Endothelial cell (in vitro differentiated cells): ENCODE measurements at regions not wholly inside any gene's neighbourhood (a gene's known extent, or its start where the extent isn't known, plus 50 kb on each side); places are given as distances from the start of the nearest gene placed in this dataset.

Source experiments
- DNase-seq: peaks from one replicate; pipeline ENCODE4 v3.0.0; 2021; ENCODE audit warnings: low spot score
- H3K27ac Mint-ChIP-seq: one replicate; pipeline ENCODE4 v1.8.0; 2021; ENCODE audit warnings: mixed read lengths, inconsistent platforms; ENCODE audit not compliant: unreplicated experiment
- H3K27me3 Mint-ChIP-seq: one replicate; pipeline ENCODE4 v1.8.0; 2021; ENCODE audit warnings: mild to moderate bottlenecking, moderate library complexity, mixed read lengths, inconsistent platforms; ENCODE audit not compliant: unreplicated experiment
- H3K36me3 Mint-ChIP-seq: one replicate; pipeline ENCODE4 v1.8.0; 2021; ENCODE audit warnings: mild to moderate bottlenecking, low read depth, mixed read lengths, inconsistent platforms; ENCODE audit not compliant: unreplicated experiment
- H3K4me1 Mint-ChIP-seq: one replicate; pipeline ENCODE4 v1.8.0; 2021; ENCODE audit warnings: mild to moderate bottlenecking, mixed read lengths, inconsistent platforms; ENCODE audit not compliant: unreplicated experiment
- H3K4me3 Mint-ChIP-seq: one replicate; pipeline ENCODE4 v1.8.0; 2021; ENCODE audit warnings: mild to moderate bottlenecking, mixed read lengths, inconsistent platforms; ENCODE audit not compliant: unreplicated experiment
- H3K9me3 Mint-ChIP-seq: one replicate; pipeline ENCODE4 v1.8.0; 2021; ENCODE audit warnings: mixed read lengths, inconsistent platforms; ENCODE audit not compliant: unreplicated experiment
- CTCF ChIP-seq: fragments of 200-600 bp; sonication (generic); IDR thresholded peaks from one replicate; pipeline ENCODE4 v1.5.0; 2021; ENCODE audit warnings: antibody characterized with exemption; ENCODE audit not compliant: unreplicated experiment

- no peak for TF ChIP-seq CTCF
- Mint-ChIP-seq H3K36me3 (no peaks in the 10 kb centered on the region), H3K27me3 (peaks cover 3% of the 10 kb centered on the region), H3K9me3 (no peaks in the 10 kb centered on the region), H3K4me1 (peaks cover 12% of the 10 kb centered on the region), H3K4me3 (no peak overlapping the region), H3K27ac (no peak overlapping the region)
- DNase-seq = no peak
These were observed 175.4 kb downstream of the WSCD1 start for GRCh38 chr17:6245301-6246177.

GRCh38 chr17:6244796-6245195 lies 174.6 kb downstream of the WSCD1 start:
- H3K4me3 Mint-ChIP-seq = no peak overlapping the region
- TF ChIP-seq CTCF = no peak
- H3K9me3 Mint-ChIP-seq = no peaks in the 10 kb centered on the region
- peaks cover 3% of the 10 kb centered on the region for H3K27me3 Mint-ChIP-seq
- peaks cover 17% of the 10 kb centered on the region for H3K4me1 Mint-ChIP-seq
- H3K27ac Mint-ChIP-seq = no peak overlapping the region
- no peaks in the 10 kb centered on the region for H3K36me3 Mint-ChIP-seq
- DNase-seq = no peak

GRCh38 chr17:6244253-6244652 lies 174.1 kb downstream of the WSCD1 start:
- peaks cover 16% of the 10 kb centered on the region for H3K4me1 Mint-ChIP-seq
- DNase-seq = no peak
- no peak overlapping the region for H3K27ac Mint-ChIP-seq
- TF ChIP-seq CTCF = no peak
- H3K27me3 Mint-ChIP-seq = peaks cover 3% of the 10 kb centered on the region
- no peaks in the 10 kb centered on the region for H3K36me3 Mint-ChIP-seq
- H3K4me3 Mint-ChIP-seq = no peak overlapping the region
- no peaks in the 10 kb centered on the region for H3K9me3 Mint-ChIP-seq

- Mint-ChIP-seq H3K4me3 (no peak overlapping the region), H3K9me3 (no peaks in the 10 kb centered on the region), H3K36me3 (no peaks in the 10 kb centered on the region), H3K4me1 (peaks cover 20% of the 10 kb centered on the region), H3K27me3 (peaks cover 3% of the 10 kb centered on the region), H3K27ac (no peak overlapping the region)
- DNase-seq = no peak
- TF ChIP-seq CTCF = no peak
These were observed 173.0 kb downstream of the WSCD1 start for GRCh38 chr17:6243186-6243585.

- peaks cover 22% of the 10 kb centered on the region for H3K4me1 Mint-ChIP-seq
- no peak overlapping the region for H3K4me3 Mint-ChIP-seq
- DNase-seq = no peak
- H3K36me3 Mint-ChIP-seq = no peaks in the 10 kb centered on the region
- peaks cover 4% of the 10 kb centered on the region for H3K27me3 Mint-ChIP-seq
- no peaks in the 10 kb centered on the region for H3K9me3 Mint-ChIP-seq
- no peak for TF ChIP-seq CTCF
- no peak overlapping the region for H3K27ac Mint-ChIP-seq
These were observed 171.8 kb downstream of the WSCD1 start for GRCh38 chr17:6241996-6242395.
